Fibroblast of peridontal ligament (primary cell): ENCODE measurements at regions not wholly inside any gene's neighbourhood (a gene's known extent, or its start where the extent isn't known, plus 50 kb on each side); places are given as distances from the start of the nearest gene placed in this dataset.

Experiments used
- DNase-seq: peaks from one replicate; pipeline ENCODE4 v3.0.0-alpha.2; 2010; ENCODE audit errors: extremely low read depth

DNA sequence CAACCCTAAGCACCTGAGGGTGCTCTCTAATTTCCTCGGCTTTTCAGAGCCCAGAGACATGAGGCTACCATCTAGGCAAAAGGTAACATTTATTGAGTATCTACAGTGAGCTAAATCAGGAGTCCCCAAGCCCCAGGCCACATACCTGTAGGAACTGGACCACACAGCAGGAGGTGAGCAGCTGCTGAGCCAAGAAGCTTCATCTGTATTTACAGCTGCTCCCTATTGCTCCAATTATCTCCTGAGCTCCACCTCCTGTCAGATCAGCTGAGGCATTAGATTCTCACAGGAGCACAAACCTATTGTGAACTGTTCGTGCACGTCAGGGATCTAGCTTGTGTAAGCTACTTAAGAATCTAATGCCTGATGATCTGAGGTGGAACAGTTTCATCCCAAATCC is 70.2 kb downstream of the RND3 start:
- no peak for DNase-seq

DNA sequence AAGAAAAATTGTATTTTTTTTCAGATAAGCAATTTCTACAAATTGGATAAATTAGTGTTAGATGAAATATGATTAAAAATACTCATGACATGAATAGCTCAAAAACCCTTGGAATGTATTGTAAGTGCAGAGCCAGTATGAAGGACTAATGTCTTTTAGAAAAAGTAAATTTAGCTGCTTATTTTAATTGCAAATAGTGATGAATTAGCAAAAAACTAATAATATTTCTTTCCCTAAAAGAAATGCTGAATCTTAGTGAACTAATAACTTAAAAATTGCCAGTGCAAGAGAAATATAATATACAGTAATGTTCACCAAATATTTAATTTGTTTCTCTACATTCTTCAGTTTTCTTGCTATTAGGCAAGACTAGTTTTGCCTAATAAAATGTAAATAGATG is 72.4 kb downstream of the RND3 start:
- no peak for DNase-seq

DNA sequence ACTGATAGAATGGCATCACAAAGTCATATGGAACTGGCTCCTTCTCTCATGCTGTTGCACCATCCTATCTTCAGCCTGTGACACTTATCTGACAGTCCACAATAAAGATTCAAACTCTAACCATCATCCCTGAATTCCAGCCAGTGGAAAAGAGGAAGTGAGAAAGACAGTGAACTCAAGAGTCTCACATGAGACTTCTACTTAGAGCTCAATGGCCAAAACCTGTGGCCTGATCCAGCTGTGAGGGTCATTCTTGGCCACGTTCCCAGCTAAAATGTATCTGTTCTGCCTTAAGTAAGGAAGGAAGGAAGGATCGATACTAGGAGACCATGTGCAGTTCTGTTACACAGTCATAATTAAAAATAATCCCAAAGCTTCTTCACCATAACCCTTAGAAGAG is 73.6 kb downstream of the RND3 start:
- no peak for DNase-seq

DNA sequence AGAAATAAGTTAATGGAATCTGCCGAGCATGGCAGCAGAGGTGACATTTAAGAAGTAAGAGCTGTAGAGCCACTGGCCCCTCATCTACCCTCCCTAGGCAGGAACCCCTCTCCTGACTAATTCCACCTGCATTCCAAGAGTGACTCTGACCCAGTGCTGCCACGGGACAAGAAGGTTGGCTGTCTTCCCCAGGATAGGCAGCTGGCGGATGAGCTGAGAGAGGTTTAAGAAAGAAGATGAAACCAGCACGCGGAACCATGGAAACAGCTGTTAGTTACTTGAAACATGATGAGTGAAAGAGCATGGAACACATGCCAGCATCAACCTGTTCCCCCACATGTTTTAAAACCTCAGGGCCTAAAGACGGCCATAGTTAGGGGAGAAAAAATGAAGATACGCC is 74.1 kb downstream of the RND3 start:
- DNase-seq, result no peak

DNA sequence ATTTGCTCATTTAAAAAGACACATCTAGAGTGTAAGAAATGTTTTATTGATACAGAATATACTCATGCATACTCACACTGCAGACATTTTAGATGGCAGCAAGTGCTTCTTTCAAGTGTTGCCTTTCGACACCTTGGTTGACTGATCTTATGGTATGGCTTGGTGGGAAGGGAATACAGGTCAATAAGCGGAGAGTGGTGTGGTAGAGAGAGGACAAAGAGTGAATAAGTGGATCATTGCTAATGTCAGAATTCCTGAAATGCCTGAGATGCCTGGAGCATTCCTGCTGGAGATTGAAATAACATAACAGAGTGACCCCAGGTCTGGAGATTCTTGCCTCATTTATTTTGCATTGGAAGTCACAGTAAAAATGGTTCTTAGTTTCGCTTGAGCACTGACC is 76.7 kb downstream of the RND3 start:
- DNase-seq, result peak; percentile 40

DNA sequence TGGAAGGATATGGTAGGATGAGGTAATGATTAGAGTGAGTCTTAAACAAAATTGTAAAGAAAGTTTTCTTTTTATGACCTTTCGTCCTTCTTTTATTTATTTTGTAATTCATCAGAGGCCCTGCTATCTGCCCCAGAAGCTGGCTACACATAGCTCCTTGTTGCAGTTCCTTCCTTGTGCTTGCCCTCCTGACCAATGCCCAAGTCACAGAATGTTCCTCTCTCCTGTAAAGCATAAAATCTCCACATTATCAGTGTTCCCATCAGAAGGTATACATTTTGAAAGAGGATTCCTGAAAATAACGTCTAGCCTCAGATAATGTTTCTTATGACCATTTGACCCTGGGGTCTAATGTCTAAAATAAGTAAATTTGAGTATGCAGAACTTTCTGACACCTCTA is 78.3 kb downstream of the RND3 start:
- no peak for DNase-seq

DNA sequence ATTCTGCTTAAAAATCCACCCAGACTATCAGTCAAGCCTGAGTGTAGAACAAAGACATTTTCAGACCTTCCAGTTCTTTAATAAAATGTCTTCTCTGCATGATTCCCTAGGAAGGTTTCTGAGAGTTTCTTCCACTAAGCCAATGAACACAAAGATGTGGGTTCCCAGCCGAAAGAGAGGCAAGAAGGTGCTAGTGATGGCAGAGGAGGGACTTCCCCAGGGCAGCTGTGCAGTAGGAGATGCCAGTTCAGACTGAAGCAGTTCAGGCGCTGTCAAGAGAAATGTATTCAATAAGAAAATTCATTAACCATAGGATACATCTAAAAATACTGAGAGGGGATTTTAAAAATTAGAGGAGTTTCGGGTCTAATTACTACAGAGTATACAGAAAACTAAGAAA is 83.3 kb downstream of the RND3 start:
- no peak for DNase-seq

DNA sequence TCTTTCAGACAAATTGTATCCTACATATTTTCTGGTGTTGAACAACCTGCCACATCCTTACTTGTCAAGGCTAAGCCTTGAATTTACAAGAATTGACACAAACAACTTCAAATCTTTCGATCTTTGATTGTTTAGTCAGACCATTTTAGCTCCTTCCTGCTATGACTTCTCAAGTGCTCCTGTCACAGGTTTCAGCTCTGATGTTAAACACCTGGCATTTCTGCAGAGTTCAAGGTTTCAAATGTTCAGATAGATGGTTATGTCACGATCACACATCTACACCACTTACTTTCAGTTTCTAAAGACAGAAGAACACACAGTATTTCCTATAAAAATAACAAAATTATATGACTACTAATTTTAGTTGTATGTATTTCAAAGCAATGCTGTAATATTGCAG is 84.0 kb downstream of the RND3 start:
- peak; percentile 15 for DNase-seq

DNA sequence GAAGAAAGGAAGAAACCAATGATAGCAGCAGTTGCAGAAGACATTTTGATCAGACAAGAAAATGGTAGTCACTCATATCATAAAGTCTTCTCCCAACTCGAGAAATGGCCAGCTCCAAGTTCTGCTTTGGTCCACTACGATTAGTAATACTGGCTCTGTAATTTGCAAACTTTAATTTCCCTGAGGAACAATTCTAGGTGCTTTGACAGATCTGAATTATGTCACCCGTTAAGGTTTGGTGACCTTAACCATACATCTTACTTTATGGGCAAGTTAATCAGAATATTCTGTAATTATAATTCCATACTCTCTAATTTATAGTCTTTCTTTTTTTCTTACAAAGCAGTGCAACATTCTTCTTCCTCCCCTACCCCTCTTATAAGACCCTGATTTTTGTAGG is 84.5 kb downstream of the RND3 start:
- no peak for DNase-seq

DNA sequence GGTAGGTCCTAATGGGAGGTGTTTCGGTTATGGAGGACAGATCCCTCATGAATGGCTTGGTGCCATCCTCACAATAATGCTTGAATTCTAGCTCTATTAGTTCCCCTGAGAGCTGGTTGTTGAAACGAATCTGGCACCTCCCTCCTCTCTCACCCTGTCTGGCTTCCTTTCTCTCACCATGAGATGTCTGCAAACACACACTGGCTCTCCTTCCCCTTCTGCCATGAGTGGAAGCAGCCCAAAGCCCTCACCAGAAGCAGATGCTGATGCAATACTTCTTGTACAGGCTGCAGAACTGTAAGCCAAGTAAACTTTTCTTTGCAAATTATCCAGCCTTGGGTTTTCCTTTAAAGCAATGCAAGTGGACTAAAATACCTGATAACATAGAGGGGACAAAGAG is 86.6 kb downstream of the RND3 start:
- peak; percentile 34 for DNase-seq

DNA sequence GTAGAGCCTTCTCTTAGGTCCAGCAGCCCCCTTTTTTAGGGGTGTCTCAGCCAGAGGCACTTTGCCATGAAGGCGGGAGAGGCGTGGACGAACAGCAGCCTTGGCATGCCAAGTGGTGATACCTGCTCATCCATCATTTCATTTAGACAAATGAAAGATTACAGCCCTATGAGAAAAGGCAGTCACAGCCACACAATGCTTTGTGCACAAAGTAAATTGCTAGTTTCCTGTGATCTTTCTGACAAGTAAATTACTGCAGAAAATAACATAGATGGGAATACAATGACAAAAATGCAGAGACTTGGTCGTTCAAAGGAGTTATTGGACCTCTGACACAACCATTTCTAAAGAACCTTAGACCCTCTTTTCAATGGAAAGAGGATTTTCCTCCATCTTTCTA is 94.9 kb downstream of the RND3 start:
- DNase-seq, result no peak

DNA sequence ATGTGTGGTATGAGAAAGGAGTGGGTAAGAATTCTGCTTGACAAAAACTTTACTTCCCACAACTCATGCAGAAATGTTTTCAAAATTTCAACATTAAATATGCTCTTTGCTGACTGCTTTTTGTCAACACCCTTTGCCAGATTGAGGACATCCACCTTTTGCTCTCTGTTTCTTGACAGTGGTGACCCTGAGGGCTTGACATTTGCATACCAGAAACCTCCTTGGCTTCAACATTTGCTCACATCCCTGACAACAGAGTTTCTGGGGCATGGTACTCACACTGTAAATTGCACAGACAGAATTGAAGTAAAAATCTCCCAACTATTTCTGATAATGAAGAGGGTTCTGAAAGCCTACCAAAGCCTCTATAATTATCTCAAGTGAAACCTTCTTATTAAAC is 95.7 kb downstream of the RND3 start:
- no peak for DNase-seq

DNA sequence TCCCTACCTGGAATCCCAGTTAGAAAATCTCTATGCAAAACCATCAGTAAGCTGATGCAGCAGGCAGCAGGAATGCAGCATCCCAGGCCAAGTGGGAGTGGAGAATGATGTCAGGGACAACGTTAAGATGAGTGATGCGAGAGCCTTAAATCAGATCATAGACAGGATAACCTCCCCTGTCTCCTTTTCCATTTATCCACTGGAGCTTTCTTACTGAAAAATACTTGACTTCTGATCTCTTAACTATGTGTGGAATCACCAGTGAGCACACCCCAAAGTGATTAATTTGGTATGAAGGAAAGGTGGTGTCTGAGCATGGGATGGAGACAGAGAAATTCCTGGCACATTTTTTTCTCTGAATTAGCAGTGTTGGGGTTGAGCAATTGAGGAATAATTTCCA is 98.0 kb downstream of the RND3 start:
- no peak for DNase-seq

DNA sequence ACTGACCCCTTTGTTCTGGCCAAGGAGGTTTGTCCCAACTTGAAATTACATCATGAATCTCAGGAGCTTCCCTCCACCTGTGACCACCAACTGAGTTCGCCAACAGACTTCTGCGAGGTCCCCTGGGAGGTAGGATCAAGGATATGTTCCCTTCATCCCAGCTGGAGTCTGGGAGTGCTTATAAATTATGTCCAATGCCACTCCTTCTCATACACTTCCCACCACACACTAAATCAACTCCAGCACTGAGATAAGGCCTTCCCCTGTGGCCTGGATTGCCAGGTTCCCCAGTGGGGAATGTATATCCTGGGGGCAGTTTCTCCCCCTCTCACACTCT is 99.2 kb downstream of the RND3 start:
- no peak for DNase-seq

DNA sequence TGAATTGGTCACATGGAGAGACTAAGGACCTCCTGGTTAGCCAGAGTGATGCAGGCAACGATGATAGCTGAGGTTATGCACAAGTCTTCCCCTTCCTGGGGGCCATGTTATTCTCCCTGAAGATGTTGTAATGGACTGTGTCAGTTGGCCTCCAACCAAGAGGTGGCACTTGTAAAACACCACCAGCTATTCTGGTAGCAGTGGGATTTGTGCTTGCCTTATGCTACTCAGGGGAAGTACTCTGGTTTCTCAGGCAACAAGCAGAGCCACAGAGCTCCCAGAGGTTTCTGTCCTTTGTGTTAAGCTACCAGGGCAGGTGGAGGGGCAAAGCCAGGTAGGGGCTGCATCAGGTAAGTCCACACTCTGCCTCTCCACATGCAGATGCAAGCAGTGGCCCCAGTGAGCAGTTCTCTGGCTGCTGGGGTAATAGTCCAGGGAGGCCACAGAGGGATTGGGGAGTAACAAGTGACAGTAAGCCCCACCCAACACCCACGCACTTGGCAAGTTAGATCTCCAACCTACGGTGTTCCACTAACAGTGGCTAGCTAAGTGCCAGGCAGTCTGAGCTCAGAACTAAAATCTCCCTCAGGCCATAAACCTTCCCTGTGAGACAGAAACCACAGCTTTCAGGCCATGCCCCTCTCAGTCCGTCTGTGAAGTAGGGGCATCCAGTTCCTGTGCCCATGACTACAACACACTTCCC is 99.7 kb downstream of the RND3 start:
- no peak for DNase-seq

DNA sequence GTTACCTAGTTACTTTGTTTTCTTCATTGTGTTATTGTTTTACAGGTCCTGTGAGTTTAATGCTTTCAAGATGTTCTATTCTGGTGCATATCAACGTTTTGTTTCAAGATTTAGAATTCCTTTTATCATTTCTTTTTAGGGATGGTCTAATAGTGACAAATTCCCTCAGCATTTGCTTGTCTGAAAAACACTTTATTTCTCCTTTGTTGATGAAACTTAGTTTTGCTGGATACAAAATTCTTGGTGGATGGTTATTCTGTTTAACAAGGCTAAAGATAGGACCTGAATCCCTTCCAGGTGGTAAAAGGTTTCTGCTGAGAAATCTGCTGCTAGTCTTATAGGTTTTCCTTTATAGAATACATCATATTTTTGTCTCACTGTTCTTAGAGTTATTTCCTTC is 102.3 kb downstream of the RND3 start:
- no peak for DNase-seq

DNA sequence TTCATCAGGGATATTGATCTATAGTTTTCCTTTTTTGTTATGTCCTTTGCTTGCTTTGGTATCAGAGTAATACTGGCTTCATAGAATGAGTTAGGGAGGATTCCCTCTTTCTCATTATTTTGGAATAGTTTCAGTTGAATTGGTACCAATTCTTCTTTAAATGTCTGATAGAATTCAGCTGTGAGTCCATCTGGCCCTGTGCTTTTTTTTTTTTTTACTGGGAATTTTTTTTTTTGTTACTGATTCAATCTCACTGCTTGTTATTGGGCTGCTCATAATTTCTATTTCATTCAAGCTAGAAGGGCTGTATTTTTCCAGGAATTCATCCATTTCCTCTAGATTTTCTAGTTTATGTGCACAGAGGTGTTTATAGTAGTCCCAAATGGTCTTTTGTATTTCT is 103.9 kb downstream of the RND3 start:
- peak; percentile 15 for DNase-seq

DNA sequence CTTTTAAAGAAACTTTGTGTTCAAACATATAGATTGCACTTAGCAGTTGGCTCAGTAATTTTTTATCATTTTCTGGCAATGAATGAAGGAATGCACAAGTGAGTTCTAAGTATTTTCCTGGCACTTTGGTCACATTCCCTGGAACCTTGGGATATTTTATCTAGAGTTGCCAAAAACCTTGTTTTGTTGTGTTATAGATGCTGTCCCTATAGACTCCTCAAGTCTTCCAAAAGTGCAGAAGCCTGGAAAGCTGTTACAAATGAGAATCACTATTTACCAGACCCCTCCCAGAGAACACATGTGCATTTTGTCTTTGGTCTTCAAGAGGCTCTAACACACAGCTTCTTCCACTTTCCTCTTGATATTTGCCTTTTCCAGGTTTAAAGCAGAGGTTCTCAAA is 108.3 kb downstream of the RND3 start:
- DNase-seq, result no peak

DNA sequence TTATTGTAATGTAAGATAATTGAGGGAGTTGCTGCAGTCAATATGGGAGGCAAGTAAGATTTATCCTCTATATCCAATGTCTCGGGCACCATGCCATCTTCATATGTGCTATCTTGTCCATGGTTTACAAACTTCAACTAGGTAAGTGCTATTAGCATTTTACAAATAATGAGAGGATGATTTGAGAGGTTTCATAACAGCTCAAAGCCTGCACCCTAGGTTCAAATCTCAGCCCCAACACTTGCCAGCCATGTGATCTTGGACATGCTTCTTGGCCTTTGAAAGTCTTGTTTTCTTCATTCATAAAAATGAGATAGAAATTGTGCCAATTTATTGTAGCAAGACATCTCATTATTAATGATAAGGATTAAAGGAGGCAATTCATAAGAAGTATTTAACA is 108.8 kb downstream of the RND3 start:
- DNase-seq, result no peak

DNA sequence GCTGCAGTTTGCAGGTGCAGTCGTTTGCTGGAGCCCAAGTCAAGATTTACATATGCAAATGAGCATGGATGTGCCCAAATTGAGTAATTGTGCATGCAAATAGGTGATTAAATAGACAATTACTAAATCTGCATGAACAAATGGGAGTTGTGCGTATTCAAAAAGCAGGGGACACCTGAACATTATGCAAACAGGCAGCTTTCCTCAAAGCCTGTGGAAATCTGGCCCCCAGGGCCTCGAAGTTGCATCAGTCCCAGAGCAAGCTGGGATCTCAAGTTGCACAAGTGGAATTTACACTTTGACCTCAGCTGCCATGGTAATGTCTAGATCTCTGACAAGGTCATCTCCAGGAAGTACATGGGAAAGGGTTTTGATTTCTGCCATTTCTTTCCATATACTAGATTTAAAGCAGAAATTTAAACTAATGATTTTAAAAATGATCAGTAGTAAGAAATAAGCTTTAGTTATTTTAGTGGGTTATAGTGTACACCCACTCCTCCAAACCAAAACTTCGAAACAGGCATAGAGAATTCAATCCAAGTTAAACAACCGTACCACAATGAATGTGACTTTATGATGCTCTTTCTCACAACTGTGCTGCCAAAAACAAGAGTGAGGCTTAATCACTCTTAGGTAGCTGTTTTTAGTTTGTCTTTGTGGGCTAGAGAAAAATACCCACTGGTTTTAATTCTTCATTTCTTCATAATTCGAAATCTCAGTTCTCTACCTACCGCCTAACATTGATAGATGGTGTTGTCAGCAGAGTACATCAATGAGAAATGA is 110.7 kb downstream of the RND3 start:
- peak; percentile 51 for DNase-seq

DNA sequence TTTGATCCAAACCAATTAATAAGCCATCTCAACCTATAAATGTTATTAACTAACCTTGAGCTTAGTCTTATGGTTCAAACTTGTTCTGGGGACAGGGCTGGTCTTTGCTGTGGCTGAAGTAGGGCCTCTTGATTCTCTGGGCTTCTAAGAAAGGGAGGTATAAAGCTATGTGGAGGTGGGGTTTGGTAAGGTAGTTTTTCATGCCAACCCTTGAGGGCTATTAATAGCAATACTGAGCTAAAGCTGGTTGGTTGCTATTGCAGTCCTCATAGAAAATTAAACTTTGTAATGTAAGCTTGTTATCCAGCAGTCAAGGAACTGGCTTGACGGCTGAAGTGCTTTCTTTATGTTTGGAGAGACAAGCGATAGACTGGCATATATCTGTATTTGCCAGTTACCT is 112.1 kb downstream of the RND3 start:
- no peak for DNase-seq

DNA sequence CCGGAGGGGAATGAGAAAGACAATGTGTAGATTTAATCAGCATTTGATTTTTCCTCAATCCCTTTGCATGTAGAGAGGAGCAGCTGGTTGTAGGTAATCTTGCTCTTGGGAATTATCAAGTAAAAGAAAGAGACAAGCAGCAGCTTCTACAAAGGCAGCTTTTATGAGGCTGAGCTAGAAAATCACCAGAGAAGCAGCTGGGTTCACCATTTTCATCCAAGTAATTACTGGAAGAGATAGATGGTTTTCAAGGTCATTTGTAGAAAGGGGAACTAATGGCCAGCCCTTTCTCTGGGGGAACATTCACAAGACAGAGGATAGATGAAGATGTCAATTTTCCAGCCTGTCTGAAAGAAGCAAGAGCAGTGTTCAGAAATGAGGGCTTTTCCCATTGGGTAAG is 113.0 kb downstream of the RND3 start:
- no peak for DNase-seq

DNA sequence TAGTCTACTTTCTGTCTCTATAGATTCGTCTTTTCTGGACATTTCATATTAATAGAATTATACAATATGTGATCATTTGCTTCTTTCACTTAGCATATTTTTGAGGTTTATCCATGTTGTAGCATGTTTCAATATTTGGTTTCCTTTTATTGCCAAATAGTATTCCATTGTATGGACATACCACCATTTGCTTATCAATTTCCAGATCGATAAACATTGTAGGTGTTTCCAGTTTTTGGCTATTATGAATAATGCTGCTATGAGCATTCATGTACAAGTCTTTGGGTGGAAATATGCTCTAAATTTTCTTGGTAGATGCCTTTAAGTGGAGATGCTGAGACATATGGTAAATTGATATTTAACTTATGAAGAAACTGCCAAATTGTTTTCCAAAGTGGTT is 114.1 kb downstream of the RND3 start:
- DNase-seq, result no peak
